GM19240 (cell line): ENCODE measurements at regions not wholly inside any gene's neighbourhood (a gene's known extent, or its start where the extent isn't known, plus 50 kb on each side); places are given as distances from the start of the nearest gene placed in this dataset.

Source experiments
- DNase-seq: peaks from one replicate; pipeline ENCODE4 v3.0.0; 2011; ENCODE audit warnings: low spot score; ENCODE audit not compliant: insufficient read length

- no peak for DNase-seq
Measured at GRCh38 chr12:91331371-91331770, 148.8 kb upstream of the DCN start.

- no peak for DNase-seq
Measured at GRCh38 chr12:91328451-91328850, 145.8 kb upstream of the DCN start.

- DNase-seq: no peak
Measured at GRCh38 chr12:91327889-91328288, 145.3 kb upstream of the DCN start.

GRCh38 chr12:91327131-91327530 lies 144.5 kb upstream of the DCN start:
- DNase-seq: no peak

DNA sequence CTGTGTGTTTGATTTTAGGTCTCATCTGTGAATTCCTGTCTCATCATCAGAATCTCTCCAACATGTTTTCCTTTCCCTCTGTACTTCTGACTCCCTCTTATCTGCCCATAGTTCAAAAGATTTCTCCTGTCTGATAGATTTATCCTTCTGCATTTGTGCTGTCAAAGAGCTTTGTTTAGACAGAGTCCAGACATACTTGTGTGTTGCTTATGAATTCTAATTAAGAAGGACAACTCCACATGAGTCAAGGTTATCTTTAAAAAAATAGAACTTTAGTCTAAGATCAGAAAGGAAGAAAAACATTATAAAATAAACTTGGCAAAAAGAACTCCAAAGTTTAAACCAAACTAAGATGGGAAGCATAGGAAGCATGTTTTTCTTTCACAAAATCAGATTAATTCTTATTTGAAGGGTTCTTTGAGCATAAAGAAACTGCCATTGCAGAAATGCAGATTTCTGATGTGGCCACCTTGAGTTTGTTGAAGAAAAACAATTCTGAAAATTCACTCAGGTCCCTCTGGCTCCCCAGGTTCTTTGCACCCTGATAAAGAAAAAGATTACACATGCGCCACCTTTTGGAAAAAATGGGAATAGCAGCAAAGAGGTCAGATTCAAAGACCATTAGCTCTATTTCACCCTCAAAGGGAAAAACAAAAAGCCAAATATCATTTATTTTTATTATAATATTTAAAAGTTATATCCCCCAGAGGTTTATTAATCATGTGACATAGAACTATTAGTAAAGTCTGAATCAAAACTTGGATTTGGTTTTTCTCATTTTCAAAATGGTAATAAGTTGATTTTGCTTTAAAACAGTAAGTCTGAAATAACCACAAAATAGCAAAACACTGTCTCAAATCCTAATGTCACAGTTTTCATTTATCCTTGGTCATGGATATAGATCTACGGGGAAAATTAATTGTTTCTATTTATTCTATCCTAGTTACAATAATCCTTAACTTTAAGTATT lies 143.7 kb upstream of the DCN start:
- no peak for DNase-seq

GRCh38 chr12:91320999-91321398 lies 138.4 kb upstream of the DCN start:
- DNase-seq: no peak

- no peak for DNase-seq
Measured at GRCh38 chr12:91319071-91319760, 136.6 kb upstream of the DCN start.

DNA sequence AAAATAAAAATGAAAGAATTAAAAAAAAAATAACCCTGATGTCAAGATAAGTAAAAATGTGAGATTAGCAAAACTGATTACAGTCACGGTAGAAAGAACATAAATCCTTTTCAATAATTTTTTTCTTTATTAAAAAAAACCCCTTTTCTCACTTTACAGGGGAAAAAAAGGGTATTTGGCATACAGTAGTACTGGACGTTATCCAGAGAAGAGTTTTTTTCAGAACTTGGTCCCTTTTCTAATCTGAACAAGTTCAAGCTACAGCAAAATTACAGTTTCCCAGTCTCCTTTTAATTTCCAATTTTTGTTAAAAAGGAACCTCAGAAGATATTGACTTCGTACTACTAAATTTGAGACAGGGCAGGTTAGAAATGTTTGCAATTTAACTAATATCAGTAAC lies 134.7 kb upstream of the DCN start:
- DNase-seq: no peak

DNA sequence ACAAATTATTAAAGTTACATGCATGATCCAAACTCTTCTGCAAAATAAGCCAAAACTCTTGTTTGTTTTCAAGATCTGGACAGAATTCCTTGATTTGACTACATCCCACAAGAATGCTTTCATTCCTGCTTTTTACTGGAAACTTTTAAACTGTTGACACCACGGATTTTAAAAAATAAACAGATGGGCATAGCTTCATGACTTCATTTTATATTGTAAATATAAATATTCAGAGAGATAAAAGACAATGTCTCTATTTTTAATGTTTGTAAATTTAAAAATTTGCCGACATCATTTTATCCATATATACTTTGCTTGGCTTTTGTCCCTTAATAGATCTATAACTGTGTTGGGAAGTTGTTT lies 134.3 kb upstream of the DCN start:
- no peak for DNase-seq

DNA sequence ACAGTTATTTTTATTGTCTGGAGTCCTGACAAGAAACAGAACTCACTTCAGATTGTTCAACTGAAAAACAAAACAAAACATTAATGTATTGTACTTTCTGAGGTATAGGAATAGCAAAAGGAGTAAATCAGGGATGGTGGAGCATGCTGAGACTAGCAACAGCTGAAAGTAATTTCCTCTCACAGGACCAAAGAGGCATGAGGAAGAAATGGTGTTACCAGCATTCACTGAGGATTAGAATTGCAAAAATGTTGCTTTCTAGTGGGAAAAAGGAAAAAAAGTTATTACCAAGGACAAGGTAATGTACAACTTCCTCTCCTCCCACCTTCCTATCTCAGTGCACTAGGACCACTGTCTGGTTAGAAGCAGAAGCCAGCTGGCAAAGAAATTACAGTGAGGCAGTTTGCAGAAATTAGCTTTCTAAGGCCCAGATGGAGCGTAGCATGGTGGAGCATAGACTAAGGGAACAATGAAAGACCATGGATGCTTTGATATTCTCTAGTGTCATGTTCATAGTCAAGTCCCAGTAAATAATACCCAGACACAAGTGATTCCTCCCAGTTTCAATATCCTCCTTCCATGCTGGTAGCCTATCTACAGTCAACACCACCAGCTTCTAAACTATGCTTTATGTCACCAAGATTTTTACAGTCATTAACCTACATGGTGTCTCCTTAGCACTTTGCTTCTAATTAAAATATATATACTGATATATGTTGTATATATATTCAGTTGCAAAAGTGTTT lies 133.7 kb upstream of the DCN start:
- DNase-seq: no peak

DNA sequence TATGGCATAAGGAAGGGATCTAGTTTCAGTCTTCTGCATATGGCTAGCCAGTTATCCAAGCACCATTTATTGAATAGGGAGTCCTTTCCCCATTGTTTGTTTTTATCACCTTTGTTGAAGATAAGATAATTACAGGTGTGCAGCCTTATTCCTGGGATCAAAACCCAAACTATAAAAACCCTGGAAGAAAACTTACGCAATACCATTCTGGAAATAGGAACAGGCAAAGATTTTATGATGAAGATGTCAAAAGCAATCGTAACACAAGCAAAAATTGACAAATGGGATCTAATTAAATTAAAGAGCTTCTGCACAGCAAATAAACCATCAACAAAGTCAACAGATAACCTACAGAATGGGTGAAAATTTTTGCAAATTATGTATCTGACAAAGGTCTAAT lies 128.5 kb upstream of the DCN start:
- DNase-seq: no peak

DNA sequence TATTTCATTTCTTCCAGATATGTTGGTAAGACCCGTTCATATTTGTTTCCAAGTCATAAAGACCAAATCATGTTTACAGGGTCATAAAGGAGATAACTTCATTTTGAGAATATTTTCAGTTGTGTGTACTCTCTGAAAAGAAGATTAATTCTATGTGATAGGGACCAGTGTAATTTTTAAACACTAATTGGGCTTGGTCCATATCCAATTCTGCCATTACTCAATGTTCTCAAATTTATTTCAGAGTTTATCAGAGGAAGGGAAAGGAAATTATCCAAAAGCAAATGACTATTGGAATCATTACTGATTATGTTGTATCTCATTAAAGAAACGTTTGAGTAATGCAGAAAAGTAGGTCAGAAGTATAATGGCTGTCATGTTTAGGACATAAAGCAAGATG lies 126.8 kb upstream of the DCN start:
- no peak for DNase-seq

DNA sequence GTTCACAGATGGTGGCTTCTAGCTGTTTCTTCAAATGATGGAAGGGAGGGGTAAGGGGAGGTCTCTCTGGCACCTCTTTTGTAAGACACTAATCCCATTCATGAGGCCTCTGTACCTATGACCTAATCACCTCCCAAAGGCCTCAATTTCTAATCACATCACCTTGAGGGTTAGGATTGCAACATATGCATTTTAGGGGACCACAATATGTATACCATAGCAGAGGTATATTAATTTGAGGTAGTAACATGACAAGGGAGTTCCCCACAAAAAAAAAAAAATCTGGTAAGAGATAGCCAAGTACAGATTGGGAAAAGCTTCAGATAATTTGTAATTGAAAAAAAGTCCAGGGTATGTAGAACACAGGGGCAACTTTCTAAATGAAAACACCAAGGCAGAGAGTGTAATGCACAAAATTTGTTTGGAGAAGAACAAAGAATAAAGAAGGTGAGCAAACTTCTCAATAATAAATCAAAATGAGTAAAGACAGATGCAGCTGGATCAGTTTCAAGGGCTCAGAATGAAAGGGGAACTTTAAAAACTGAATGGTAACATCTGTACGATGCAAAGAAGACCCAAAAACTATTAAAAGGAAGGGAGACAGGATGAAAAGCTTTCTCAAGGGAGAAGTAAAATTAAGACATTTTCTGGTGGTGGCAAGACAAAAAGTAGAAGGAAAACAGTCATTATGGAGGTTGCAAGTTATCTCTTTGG lies 125.5 kb upstream of the DCN start:
- DNase-seq: no peak

GRCh38 chr12:91290354-91290753 lies 107.7 kb upstream of the DCN start:
- no peak for DNase-seq

DNA sequence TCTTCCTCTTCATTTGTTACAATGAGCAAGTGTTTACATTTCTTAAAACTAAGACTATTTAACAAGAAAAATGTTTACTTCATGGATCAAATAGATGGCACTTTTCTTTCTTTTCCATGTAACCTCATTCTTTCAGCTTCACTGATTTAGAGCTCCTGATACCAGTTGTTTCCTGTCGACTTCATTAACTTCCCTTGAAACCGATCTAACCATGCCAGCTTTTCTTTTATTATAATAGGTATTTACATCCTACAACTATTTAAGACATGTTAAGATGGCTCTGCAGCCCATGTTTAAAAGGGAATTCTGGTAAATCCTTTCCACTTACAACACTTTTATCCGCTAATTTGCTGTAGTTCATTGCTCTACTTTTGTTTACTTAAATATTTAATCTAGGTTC lies 107.3 kb upstream of the DCN start:
- DNase-seq: no peak

GRCh38 chr12:91289072-91289471 lies 106.5 kb upstream of the DCN start:
- no peak for DNase-seq

DNA sequence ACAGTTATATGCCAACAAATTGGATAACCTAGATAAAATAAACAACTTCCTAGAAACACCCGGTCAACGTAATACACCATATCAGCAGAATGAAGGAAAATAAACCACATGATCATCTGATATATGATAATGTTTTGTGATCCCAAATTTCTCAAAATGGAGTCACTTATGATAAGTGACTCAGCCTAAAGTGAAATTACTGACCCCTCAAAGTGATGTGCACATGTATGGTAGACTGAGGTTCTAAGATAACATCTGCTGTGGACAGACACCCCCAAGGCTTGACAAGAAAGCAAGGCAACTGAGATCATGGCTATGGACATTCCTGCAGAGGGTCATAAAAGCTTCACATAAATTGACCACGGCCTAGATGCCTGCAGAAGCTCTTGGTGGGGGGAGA lies 105.1 kb upstream of the DCN start:
- no peak for DNase-seq

GRCh38 chr12:91278126-91278525 lies 95.5 kb upstream of the DCN start:
- DNase-seq: no peak

GRCh38 chr12:91276509-91276908 lies 93.9 kb upstream of the DCN start:
- no peak for DNase-seq

DNA sequence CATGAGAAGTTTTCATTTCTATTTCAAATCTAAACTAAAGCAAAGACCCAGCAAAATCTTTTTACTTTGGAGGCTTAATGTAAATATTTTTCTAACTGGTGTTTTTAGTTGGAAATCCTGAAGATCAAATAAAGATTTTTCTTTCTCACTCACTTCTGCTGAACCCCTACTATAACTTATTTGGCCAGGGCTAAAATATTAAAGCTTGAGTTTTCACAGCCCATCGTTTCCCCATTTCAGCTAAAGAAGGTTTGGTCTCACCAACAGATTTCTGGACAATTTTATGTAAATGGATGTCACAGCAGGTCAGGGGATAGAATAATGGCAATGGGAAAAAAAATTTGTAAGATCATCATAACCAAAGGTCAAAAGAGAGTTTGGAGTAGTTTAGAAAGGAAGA lies 92.7 kb upstream of the DCN start:
- no peak for DNase-seq

DNA sequence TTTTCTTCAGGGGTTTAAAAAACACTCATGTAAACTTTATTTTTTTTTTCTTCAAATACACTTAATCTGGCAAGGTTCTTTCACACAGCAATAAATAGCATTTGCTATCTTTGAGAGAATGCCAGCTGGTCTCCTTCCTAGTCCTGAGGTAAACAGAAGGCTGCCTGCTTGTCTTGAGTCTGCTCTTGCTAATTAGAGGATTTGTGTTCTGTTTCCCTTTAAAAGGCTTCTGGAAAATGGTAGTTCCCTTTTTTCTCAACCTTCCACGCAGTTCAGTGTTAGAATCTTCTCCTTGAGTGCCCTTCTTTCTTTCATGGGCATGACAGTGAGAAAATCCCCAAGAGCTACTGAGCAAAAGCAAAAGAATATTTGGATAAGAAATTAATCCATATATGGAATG lies 92.3 kb upstream of the DCN start:
- no peak for DNase-seq

DNA sequence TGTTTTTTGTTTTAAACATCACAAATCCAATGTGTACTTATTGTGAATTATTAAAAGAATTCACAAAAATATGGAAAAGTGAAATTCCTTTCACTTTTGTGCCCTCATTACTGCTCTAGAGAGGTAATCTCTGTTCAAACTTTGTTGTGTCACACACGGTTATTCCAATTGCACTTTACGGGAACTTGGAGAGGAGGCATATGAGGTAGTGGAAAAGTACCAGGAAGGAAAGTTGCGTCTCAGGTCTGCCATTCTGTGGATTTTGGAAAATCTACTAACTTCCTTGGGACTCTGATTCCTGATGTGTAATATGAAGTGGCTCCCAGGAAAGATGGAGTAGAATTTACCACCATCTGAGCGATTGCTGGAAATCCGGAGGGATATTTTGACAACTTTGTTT lies 90.9 kb upstream of the DCN start:
- no peak for DNase-seq
